GM18870 (cell line): ENCODE measurements at regions not wholly inside any gene's neighbourhood (a gene's known extent, or its start where the extent isn't known, plus 50 kb on each side); places are given as distances from the start of the nearest gene placed in this dataset.
"Not testable (repeated sequence)": the region's sequence is repeated elsewhere in the genome, so short reads cannot be mapped to it uniquely, and the experiment has no call there.

Experiments
- ATAC-seq: cut with Tn5 transposase; IDR thresholded peaks from one replicate; pipeline ENCODE4 v1.9.1; 2021; ENCODE audit warnings: moderate library complexity; ENCODE audit not compliant: unreplicated experiment

DNA sequence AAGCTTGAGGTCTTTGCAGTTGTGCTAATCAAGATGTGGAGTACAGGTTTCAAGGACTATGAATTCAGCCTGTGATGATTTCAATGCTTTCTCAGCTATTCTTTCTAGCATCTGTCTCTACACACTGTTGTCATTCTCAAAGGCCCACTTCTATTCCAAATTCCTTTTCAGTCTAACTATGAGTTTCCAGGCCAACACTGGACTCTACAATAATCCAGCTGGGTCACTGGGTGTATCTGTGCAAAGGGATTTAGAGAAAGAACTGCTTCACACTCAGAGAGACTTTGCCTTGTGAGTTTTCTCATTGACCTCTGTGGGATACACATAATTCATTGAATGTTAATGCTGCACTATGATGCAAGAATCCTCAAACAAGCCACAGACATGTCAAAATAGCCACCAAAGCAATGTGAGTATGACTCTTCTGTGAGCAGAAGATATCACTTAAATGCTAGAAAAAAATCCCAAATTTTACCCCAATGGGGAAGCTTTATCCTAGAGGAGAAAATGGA lies 171.8 kb upstream of the CLNK start:
- ATAC-seq: no peak

GRCh38 chr4:10853196-10853595 lies 168.6 kb upstream of the CLNK start:
- ATAC-seq: no peak

DNA sequence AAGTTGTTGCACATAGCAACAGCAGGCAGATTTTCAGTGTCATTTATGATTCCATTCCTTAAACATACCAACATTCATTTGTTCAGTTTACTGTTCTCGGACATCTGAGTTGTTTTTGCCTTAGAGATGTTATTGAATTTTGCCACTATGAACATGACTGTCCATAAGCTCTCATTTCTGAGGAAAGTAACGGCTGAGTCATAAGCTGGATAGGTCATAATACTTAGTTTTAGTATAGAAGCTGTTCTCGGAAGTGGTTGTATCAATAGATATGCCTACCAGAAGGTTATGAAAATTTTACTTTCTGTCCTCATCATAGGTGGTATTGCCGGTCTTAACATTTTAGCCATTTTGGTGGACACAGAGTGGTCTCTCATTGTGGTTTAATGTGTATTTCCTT lies 157.1 kb upstream of the CLNK start:
- ATAC-seq: no peak

- no peak for ATAC-seq
Measured at GRCh38 chr4:10837151-10837550, 152.6 kb upstream of the CLNK start.

DNA sequence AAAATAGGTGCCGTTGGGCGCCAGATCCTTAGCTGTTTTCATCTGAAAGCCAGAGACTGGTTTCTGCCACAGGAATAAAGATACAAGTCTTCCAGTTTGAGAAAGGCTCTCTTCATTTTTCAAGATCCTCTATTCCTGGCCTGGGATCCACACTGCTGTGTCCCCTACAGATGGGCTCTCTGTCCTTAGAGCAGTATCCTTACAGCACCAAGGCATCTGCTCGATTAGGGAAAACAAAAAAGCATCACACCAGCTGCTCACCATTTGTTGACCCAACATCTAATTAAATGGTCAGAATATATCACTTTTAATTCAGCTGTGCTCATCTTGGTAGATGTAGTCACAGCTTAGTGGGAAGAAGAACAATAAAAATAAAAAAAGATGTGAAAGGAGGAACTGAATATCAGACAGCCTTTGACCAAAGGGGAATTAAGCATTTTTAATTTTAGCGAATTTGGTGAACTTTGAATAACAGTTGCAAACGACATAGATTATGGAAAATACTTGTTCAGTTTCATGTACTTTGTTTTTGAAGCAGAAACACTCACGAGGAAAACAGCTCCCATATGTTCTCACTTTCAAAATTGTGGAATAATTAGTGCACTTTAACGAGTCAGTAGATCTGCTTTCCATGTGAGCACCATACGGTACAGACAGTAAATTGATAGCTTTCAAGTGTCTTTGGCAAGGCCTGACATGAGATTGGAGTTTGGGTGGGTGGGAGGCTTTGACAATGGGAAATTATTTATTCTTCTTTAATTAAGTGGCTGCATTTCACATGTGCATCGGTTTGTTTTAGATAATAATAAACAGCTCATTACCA lies 148.4 kb upstream of the CLNK start:
- no peak for ATAC-seq

DNA sequence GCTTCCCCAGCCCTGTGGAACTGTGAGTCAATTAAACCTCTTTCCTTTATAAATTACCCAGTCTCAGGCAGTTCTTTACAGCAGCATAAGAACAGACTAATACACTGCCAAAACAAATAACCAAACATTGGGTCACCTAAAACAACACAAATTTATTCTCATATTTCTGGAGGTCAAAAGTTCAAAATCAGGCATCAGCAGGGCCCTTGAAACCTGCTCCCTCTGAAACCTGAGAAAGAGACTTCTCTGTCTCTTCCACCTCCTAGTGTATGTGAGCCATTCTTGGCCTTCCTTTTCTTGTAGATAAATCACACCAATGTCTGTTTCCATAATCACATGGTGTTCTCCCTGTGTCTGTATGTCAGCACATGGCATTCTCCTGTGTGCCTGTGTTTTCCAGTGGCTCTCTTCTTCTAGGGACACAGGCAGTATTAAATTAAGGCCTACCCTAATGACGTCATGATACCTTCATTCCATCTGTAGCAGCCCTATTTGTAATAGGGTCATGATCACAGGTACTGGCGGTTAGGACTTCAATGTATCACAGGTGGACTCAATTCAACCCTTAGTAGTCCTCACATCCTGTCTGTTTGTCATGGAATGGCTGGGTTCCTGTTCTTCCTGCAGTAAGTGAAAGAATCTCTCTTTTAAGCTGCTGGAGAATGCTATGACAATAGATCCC lies 147.3 kb upstream of the CLNK start:
- no peak for ATAC-seq

DNA sequence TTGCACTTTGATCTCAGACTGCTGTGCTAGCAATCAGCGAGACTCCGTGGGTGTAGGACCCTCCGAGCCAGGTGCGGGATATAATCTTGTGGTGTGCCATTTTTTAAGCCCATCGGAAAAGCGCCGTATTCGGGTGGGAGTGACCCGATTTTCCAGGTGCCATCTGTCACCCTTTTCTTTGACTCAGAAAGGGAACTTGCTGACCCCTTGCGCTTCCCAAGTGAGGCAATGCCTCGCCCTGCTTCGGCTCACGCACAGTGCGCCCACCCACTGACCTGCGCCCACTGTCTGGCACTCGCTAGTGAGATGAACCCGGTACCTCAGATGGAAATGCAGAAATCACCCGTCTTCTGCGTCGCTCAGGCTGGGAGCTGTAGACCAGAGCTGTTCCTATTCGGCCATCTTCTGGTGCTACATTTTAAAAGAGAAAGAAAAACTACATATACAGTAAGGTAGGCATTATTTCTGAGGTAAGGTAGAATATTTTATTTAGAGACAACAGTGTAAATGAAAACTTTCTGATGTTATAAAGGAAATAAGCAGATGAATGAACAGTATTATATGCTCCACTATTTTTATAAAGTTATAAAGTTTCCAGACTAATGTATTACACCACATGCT lies 144.5 kb upstream of the CLNK start:
- ATAC-seq: not testable (repeated sequence)

DNA sequence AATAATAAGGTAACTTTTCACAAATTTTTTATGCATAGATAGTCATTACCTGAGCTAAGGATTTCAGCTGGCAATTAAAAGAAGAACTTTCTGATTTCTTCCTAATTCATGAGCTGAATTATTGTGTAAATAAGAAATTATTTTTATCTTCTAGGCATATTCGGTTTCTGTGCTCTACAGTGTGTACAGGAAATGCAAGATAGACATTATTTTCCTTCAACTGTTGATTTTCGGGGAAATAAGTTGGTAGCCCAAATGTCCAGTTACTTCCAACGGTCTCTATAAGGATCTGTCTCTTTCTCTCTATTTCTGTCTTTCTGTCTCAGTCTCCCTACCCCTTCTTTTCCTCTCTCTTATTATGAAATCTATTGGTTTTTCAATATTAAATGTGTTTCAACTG lies 137.3 kb upstream of the CLNK start:
- no peak for ATAC-seq

DNA sequence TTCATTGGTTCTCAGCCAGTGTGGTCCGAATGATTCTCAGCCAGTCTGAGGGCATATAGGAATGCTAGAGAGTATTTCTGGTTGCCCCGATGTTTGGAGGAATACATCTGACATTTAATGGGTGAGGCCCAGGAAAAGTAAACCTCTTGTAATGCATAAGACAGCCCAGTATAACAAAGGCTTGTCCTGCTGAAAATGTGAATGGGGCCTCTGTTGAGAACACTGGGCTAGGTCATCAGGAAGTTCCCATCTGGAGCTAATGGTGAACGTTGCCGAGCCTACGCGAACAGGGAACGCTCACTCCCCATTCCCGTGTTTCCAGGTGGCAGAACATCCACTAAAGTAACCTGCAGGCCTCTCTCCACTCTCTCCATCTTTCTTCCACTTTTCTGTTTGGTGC lies 132.0 kb upstream of the CLNK start:
- ATAC-seq: no peak

DNA sequence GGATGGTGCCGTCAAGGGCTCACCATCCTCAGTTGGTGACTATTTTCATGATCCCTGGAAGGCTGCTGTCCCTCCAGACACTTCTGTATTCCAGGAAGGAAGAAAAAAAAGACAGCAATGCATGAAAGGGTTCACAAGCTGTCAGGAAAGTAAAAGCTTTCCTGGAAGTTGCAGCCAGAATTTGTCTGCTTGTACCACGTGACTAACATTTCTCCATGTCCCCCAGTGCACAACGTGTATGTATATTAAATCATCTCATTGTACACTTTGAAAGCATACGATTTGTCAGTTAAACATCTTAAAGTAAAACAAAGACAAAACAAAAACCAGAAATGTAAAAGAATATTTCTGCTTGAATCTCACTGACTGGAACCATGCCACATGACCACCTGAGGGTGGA lies 127.4 kb upstream of the CLNK start:
- ATAC-seq: no peak

DNA sequence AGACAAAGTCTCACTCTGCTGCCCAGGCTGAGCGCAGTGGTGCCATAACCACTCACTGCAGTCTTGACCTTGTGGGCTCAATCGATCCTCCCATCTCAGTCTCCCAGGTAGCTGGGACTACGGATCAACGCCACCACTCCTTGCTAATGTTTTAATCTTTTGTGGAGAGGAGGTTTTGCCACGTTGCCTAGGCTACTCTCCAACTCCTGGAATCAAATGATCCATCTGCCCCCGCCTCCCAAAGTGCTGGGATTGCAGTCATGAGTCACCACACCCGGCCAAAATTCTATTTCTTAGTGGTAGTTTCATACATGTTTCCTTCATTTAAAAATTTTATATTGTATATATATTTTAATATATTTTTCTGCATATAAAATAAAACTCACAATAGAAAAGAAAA lies 125.8 kb upstream of the CLNK start:
- ATAC-seq: no peak

DNA sequence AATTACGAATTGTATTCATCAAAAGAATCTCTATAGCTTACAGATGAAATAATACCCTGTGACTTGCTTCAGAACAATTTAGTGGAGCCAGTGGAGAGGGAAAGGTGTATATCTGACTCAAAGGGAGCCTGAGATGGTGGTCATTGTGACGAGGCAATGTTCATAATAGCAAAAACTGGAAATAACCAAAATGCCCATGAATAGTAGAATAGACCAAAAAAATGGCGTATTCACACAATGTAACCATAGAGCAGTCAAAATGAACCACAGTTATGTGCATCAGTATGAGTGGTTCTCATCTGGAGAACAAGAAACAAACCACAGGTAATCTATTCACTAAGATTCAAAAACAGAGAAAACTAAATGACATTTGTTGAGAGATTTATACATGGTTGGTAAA lies 125.3 kb upstream of the CLNK start:
- peak; percentile 97 for ATAC-seq

- ATAC-seq: no peak
Measured at GRCh38 chr4:10808591-10808990, 124.0 kb upstream of the CLNK start.

DNA sequence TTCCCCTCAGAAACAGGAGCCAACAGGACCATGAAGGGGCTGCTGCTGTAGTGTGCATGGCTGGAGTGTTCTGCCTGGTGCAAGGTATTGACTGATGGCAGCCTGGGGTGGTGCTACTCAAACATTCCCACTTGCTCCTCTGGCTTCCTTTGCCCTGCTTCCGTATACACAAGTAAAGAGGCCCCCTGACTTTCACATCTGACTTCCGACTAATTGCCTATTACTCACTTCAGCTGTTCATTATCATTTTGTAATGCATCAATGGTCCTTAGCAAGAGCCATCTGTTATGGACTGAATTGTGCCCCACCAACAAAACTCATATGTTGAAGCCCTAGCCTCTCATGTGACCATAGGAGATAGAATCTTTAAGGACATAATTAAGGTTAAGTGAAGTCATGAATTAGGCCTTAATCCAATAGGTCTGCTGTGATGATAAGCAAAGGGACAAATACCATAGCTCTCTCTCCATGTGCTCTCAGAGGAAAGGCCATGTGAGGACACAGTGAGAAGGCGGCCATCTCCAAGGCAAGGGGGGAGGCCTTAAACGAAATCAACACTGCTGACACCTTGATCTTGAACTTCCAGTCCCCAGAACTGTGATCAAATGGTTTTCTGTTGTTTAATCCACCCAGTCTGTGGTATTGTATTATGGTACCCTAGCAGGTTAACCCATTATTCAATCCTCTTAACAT lies 122.5 kb upstream of the CLNK start:
- ATAC-seq: no peak

- ATAC-seq: no peak
Measured at GRCh38 chr4:10803713-10804343, 119.3 kb upstream of the CLNK start.

DNA sequence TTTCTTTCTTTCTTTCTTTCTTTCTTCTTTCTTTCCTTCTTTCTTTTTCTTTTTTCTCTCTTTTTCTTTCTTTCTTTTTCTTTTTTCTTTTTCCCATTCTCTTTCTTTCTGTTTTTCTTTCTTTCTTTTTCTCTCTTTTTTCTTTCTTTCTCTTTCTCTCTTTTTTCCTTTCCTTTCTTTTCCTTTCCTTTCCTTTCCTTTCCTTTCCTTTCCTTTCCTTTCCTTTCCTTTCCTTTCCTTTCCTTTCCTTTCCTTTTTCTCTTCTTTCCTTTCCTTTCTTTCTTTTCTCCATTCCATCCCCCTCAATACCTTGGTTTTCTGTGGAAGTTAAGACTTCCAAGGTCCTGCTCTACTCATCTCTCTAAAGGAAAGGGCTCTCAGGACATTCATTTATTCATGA lies 102.8 kb upstream of the CLNK start:
- no peak for ATAC-seq

DNA sequence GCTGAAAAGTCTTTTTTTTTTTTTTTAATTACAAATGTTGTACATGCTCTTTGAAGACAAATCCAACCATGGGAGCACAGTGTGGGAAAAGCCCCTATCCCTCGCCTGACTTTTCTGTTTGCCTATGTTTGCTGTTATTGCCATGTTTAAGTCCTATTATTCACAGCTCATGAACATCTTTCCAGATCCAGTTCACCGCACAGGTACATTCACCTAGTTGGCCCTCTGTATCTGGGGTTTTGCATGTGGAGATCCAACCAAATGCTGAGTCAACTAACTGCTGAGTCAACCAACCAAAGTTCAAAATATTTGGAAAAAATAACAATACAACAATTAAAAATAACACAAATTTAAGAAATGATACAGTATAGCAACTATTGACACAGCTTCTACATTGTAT lies 100.1 kb upstream of the CLNK start:
- ATAC-seq: no peak

GRCh38 chr4:10783351-10783750 lies 98.8 kb upstream of the CLNK start:
- no peak for ATAC-seq

DNA sequence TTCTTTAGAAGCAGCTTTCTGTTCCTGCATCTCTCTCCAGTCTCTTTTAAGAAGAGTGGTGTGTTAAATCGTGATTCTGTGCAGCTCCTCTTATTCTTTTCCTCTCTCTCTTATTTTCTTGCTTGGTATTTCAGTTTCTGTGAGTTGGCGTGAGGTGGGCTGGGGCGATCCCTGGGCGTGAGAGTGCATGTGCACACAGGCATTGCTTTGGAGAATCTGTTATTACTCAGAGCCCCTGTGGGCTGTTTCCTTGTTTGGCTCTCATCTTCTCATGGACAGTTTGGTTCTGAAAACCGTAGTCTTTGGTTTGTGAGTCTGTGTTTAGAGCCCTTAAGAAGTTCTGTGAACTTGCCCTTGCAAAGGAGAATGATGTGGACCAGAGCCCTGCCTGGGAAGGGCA lies 97.2 kb upstream of the CLNK start:
- ATAC-seq: no peak

DNA sequence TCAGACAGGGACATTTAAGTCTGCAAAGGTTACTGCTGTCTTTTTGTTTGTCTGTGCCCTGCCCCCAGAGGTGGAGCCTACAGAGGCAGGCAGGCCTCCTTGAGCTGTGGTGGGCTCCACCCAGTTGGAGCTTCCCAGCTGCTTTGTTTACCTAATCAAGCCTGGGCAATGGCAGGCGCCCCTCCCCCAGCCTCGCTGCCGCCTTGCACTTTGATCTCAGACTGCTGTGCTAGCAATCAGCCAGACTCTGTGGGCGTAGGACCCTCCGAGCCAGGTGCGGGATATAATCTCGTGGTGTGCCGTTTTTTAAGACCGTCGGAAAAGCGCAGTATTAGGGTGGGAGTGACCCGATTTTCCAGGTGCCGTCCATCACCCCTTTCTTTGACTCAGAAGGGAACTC lies 96.2 kb upstream of the CLNK start:
- not testable (repeated sequence) for ATAC-seq

GRCh38 chr4:10775132-10775531 lies 90.6 kb upstream of the CLNK start:
- ATAC-seq: not testable (repeated sequence)
